ENCODE measurements at regions not wholly inside any gene's neighbourhood (a gene's known extent, or its start where the extent isn't known, plus 50 kb on each side); places are given as distances from the start of the nearest gene placed in this dataset.

DNA sequence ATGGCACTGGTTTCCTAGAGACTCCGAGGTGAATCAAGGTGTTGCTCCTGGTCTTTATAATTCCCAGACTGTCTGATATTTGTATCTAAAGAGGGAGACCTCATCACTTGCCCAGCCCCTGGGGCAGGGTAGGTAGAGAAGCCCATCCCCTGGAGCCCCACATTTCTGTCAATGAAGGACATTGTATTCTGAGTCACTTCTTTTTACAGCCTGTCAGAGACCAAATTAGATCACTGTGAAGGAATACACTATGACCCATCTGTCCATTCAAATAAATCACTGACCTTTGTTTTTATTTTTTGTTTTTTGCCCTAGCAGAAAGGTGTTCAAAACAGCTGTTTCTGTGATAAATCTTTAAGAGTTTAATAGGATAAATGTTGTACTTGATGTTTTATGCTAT lies 67.9 kb upstream of the ANO6 start:
- no peak for TF ChIP-seq CTBP1 (IDR thresholded peaks at IDR 0.05; ENCODE audit: borderline replicate concordance)
- TF ChIP-seq FOXA1 (IDR thresholded peaks at IDR 0.05), result no peak
- no peak for TF ChIP-seq FOXK2 (IDR thresholded peaks at IDR 0.05)
- TF ChIP-seq BHLHE40 (IDR thresholded peaks at IDR 0.05; ENCODE audit: borderline replicate concordance), result no peak
- no peak for TF ChIP-seq TARDBP (IDR thresholded peaks at IDR 0.05)
- TF ChIP-seq, protein P1, sequence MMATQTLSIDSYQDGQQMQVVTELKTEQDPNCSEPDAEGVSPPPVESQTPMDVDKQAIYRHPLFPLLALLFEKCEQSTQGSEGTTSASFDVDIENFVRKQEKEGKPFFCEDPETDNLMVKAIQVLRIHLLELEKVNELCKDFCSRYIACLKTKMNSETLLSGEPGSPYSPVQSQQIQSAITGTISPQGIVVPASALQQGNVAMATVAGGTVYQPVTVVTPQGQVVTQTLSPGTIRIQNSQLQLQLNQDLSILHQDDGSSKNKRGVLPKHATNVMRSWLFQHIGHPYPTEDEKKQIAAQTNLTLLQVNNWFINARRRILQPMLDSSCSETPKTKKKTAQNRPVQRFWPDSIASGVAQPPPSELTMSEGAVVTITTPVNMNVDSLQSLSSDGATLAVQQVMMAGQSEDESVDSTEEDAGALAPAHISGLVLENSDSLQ (IDR thresholded peaks at IDR 0.05), result no peak
- TF ChIP-seq SP1 (IDR thresholded peaks at IDR 0.05), result no peak
- TF ChIP-seq NFRKB (IDR thresholded peaks at IDR 0.05), result no peak
- CTCF ChIA-PET, result no interaction called here
- POLR2A ChIA-PET, result no interaction called here
- no peak for DNase-seq (ENCODE audit: extremely low spot score)

DNA sequence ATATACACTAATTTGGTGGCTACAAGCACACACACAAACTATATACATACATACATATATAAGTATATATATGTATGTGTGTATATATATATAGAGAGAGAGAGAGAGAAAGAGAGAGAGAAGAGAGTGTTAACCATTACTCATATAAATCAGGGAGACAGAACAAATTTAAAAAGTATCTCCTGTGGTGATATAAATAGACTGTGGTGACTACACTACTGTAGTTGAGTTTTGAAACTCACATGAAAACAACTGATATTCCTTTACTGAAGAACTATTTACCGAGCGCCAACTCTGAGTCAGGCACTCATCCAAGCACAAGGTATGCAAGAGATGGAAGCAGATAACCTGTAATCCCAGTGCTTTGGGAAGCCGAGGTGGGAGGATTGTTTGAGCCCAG lies 67.3 kb upstream of the ANO6 start:
- CTCF ChIA-PET, result interaction anchor here (0.6 kb wide), 1 partner anchor 23 kb away, joined by 3 read pairs; no protein-coding TSS in a partner anchor
- TF ChIP-seq TARDBP (IDR thresholded peaks at IDR 0.05) (no peak), NFRKB (IDR thresholded peaks at IDR 0.05) (no peak), CTBP1 (IDR thresholded peaks at IDR 0.05; ENCODE audit: borderline replicate concordance) (no peak), L3MBTL2 (conservative IDR thresholded peaks at IDR 0.05) (no peak), FOXA1 (IDR thresholded peaks at IDR 0.05) (no peak), HDGF (IDR thresholded peaks at IDR 0.05; ENCODE audit: borderline replicate concordance) (no peak), ZNF384 (IDR thresholded peaks at IDR 0.05) (no peak), FOXK2 (IDR thresholded peaks at IDR 0.05) (no peak), SP1 (IDR thresholded peaks at IDR 0.05) (no peak), LEF1 (IDR thresholded peaks at IDR 0.05; ENCODE audit: borderline replicate concordance) (no peak), FOXM1 (IDR thresholded peaks at IDR 0.05; ENCODE audit: borderline replicate concordance) (no peak), ELF4 (IDR thresholded peaks at IDR 0.05) (no peak), BHLHE40 (IDR thresholded peaks at IDR 0.05; ENCODE audit: borderline replicate concordance) (no peak), ARNT (IDR thresholded peaks at IDR 0.05) (no peak), SUZ12 (IDR thresholded peaks at IDR 0.05) (no peak)
- POLR2A ChIA-PET, result no interaction called here
- no peak for DNase-seq (ENCODE audit: extremely low spot score)

DNA sequence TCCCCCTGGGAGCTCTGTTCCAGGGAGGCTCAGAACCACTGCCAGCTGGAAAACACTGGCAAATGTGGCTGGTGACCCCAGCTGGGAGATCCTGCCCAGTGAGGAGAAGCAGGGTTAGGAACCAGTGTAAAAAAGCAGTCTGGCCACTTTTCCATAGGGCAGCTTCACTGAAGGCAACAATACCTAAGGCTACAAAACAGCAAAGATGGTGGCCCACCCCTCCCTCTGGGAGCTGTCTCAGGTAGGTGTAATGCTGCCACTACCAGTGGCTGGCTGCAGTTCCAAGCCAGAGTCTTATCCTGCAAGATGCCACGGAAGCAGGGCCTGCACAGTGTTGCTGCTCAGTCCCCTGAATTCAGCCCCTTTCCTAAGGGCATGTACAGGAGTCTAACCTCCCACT lies 50.6 kb upstream of the ANO6 start:
- TF ChIP-seq FOXK2 (IDR thresholded peaks at IDR 0.05) (no peak), ELF4 (IDR thresholded peaks at IDR 0.05) (no peak)
- ChIA-PET CTCF (no interaction called here), POLR2A (interaction anchor here (1.0 kb wide), 1 partner anchor 50 kb away, joined by 3 read pairs; no protein-coding TSS in a partner anchor)
- no peak for DNase-seq (ENCODE audit: extremely low spot score)

DNA sequence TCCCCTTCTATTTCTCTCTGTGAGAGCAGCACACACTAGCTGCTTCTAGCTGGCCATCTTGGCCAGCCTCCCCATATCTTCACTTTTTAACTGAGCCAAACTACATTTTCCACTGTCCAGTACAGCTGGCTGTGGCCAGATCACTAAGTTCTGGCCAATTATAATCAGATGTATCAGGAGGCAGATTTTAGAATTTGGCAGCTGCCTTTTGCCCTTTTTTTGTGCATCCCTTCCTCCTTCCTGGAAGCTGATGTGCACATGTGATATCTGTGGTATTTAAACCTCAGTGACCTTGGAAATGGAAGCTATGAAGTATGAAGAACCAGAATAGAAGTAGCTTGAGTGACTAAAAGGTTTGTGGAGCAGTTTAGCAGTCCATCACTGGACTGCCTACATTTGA lies 49.8 kb upstream of the ANO6 start:
- DNase-seq (ENCODE audit: extremely low spot score), result no peak
- ChIA-PET POLR2A (no interaction called here), CTCF (no interaction called here)
- TF ChIP-seq SUZ12 (IDR thresholded peaks at IDR 0.05) (no peak), FOXK2 (IDR thresholded peaks at IDR 0.05) (no peak), ARNT (IDR thresholded peaks at IDR 0.05) (no peak), LEF1 (IDR thresholded peaks at IDR 0.05; ENCODE audit: borderline replicate concordance) (no peak), FOXA1 (IDR thresholded peaks at IDR 0.05) (no peak)
